LHCN-M2 (cell line): ENCODE measurements at regions not wholly inside any gene's neighbourhood (a gene's known extent, or its start where the extent isn't known, plus 50 kb on each side); places are given as distances from the start of the nearest gene placed in this dataset.

Source experiments
- DNase-seq: peaks from one replicate; pipeline ENCODE4 v3.0.0-alpha.2; 2012; ENCODE audit warnings: low read depth

DNA sequence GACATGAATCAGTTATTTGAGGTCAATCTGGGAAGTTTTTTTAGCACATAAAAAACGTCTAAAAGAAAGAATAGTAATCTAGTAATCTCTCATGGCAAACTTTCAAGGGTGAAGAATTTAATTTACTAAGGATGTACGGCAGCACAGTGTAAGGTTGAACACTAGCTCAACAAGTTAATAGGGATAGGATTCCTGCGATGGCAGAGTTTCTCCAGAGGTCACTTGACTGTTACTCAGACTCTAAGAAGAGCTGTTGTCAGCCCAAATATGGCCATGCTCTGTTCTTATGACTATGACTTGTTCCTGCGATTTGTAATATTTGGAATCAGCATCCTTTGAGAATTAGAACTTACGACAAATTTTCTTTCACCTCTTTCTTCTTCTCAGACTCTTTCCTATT is 553.3 kb upstream of the TNP1 start:
- peak; percentile 51 for DNase-seq

DNA sequence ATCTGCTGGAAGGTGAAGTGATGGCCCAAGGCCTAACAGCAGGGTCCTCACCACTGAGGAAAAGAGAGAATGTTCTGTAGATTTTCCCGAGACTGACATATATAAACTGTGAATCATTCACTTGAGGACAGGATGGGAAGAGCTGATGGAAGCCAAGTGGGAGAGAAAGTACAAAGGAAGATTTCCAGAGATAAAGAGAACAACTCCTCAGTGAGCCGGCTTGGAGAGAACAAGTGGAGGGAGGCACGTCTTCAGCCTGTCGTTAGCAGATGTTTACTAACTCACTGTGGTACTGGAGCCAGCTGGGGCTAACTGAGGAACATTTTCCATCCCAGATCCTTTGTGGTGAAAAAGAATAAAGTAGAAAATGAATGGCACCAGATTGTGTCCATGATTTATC is 552.9 kb upstream of the TNP1 start:
- no peak for DNase-seq

DNA sequence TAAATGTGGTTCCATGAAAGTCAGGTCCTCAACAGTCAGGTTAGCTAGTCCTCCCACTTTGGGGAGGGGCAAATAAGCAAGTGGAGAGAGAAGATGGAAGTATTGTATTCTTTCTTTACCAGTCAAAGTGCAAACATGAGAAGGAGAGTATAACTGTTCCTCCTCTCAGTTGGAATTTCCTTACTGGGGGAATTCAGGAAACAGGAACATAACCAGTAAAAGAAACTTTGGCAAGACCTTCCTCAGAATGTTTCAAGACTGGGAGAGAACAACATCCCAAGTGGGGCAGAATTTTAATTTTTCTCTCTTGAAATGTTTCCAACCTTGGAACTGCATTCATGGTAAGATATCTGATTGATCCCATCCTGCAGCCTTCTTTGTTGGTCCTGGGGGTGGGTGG is 552.4 kb upstream of the TNP1 start:
- DNase-seq = no peak

DNA sequence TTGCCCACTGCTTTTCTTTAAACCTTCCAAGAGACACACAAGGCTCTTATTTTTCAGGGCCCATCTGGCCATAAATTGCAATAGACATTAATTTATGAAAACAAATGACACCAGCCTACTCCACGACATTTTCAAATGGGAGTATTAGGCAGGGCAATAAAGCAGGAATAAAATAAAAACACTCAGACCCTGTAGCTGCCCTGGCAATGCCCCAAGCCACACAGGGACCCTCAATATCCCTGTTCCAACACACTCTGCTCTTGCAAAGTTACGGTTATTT is 550.8 kb upstream of the TNP1 start:
- no peak for DNase-seq

DNA sequence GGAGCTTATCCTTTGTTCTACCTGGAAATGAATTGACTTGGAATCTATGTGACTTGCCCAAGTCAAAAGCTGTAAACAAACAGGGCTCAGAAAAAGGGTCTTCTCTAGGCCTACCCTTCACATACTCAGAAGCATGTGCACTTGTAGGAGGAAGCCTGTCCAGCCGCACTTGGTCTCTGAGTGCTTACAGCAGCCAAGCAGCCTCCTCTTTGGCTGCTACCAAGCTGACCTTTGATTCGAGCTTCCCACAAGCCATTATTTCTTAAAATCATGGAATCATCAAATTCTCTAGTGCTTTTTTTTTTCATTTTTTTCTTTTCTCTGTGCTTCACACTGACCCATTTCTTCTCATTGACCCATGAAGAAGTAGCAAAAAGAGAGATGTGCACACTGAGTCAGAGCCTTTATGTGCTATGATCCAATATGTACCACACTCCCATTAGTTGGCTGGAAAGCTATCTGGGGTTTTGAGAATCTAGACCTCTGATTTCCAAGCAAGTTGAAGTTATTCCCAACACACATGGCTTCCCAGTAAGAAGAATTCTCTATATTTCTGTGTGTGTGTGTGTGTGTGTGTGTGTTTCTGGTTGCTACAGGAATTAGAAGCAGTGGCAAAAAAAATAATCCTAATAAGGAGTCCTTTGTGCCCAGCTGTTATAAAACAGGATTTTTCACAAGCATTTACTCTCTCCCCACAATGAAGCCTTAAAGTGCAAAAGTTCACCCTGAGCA is 550.3 kb upstream of the TNP1 start:
- DNase-seq = no peak

DNA sequence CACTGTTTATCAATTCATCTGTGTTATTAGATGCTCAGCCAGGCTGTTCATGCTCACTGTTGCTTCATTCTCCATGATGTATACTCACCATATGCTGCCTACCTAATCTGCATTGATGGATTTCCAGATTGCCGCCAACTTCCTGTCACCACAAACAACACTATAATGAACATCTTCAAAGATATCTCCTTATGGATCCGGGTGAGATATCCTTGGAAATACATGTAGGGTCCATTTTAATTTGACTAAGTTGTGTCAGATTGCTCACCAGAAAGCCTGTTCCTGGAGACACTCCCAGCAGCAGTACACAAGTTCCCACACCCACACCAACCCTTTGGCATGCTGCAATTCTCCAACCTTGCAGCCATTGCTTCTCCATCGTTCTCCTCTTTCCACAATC is 547.5 kb upstream of the TNP1 start:
- DNase-seq = no peak

DNA sequence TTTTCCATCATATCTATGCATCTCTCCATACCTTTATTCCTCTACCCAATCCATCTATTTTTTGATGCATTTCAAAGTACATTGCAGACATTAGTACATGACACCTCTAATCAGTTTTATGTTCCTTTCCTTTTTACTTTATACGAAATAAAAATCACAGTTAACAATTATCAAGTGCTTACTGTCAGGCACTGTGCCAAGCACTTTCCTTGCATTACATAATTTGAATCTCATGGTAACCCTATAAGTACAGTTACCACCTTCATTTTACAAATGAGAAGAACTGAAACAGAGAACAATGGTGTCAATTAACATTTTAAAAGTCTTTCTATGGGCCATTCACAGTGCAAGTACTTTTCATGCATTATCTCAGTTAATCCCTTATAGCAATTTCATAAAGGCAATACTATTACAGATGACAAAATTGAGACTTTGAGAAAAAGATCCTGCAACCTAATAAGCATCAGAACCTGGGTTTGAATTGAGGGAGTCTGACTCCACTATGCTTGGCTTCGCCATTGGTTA is 544.4 kb upstream of the TNP1 start:
- no peak for DNase-seq

DNA sequence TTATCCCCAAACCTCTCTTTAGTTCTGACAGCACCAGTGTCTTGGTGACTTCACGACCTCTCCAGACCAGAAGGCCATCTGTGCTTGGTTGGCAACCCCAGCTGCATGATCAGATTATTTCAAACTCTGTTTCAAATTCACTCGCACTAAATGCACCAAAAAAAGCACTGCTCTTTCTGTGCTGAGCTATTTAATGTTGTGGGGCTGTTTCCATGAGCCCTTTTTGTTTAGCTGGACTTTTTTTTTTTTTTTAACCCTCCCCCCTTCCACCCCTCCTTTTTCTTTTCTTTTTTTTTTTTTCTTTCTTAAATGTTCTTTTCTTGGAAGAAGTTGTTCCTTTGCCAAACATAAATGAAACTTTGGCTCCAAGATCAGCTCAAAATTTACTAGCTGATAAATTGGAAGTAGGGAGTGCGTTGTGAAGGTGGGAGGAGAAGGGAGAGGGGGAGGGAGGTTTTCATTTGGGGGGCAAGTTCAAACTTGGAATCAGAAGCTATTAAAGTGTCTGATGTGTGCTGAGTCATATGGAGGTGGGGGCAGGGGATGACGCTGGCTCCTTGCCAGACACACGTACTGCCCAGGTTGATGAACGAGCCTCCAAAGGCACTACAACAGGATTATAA is 543.0 kb upstream of the TNP1 start:
- DNase-seq = no peak

DNA sequence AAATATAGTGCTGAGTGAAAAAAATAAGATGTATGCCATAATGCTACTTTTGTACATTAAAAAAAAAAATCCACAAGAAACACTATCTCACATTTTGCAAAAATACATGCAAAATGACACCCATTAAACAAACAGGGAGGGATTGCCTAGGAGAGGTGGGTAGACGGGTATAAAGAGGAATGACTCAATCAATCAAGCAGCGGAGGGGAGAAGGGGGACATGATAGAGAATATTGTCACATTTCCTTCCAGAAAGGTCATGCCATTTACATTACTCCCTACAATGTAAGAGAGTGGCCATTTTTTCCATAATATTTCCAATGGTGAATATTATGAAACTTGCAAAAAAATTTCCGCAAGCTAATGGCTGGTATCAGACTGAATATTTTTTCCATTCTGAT is 542.3 kb upstream of the TNP1 start:
- no peak for DNase-seq

DNA sequence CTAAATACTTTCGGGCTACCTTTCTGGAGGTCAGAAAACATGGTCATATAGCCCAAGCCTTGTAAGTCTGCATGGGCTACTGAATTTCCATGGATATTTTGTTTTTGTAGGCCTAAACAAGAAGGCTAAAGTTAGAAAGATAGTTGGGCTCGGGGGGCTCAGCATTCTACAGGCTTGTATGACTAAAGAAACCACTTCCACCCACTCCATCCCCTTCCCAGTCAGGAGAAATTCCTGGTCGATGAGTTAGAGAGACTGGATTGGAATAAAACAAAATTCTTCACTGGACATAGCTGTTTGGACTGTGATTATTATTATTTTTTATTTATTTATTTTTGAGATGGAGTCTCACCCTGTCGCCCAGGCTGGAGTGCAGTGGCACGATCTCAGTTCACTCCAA is 539.4 kb upstream of the TNP1 start:
- peak; percentile 74 for DNase-seq

DNA sequence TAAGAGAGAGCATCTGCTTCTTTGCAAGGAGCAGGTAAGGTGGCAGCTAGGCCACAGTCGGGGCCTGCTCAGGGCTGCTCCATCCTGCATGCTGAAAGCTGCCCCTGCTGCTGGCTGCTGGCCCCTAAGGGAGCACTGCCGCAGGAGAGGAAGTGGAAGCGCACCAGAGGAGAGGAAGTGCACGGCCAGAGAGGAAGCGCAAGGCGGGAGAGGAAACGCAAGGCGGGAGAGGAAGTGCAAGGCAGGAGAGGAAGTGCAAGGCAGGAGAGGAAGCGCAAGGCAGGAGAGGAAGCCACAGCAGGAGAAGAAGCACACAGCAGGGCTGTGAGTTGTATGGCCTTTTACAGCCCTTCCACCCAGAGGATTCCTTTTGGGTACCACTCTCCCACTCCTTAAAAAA is 539.0 kb upstream of the TNP1 start:
- no peak for DNase-seq

DNA sequence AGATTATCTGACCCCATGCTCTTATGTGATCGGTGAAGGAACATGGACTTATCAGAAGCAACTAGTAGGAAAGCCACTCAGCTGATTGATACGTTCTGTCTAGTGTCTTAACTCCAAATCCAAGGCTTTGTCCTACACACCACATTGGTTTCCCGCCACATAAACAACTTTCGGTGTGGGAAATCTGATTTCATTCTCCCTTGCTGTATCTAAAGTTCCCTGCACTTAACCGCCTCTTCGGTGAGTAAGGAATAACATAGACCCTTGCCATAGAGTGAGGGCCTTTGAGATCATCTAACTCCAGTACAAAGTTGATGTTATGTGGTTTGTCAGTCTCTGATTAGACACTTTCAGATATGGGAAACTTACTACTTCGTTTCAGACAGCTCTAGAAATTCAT is 538.2 kb upstream of the TNP1 start:
- DNase-seq = no peak

DNA sequence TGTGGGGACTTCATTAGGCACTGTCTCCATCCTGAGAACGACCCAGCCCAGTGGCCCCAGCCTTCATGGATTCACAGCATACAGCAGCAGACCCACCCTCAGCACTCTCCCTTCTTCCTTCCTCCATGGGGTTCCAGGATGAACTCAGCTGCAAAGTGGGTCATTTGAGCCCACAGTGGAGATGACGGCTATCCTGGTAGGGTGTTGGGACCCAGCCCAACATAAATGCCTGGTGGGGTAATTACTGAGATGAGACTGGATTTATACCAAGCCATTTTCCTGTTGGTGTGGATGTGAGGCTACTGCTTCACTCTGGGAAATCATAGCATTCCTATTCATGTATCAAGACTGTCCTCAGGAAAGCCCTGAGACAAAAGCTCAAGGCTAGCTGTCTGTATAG is 536.7 kb upstream of the TNP1 start:
- DNase-seq = no peak

DNA sequence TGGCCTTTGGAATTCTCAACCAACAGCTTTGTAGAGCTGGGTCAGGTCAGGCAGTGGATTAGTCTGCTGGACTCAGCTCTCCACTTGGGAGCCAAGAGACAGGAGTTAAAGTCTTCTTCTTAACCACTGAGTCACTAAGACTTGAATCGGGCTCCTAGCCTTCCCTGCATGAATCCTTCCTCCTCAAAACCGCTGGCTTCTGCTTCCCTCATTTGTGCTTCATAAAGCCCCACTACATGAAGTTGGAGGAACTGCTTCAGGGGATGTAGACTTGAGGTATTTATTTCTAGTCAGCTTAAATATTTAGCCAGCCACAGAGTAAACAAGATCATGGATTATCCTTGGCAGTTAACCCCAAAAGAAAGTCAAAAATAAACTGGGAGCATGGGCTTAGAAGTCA is 536.3 kb upstream of the TNP1 start:
- DNase-seq = no peak

DNA sequence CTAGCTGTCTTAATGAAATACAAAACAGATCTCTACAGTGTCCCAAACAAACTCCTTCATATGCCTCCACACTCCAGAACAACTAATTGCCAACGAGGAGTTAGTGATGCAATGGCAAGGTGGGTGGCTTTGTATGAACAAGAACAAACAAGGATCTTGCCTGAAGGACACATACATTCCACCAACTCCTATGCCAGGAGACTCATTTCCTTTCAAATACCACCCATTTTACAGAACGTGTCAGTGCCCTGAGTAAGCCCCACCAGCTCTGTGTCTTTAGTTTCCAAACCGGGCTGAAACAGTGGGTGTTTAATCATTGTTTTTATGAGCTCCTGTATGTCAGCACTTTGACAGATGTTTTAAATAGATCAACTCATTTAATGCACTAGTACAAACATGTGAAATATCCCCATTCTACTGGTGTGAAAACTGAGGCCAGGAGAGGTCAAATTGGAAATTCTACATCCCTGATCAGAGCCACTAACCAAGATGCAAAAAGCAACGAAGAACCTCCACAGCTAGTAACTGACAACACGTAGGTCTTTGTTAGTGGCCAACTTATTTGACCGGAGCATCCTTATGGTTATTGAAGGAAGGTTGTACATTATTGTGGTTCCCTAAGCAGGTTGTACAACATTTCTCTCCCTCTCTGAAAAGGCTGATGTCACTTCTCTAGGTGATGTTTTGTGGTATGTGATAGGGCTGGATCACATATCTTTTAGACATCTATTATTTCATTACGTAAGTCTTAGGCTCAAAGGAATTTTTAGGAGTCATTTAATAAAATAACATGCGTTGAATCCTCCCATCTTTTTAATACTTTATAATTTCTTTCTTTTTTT is 534.9 kb upstream of the TNP1 start:
- DNase-seq = no peak

DNA sequence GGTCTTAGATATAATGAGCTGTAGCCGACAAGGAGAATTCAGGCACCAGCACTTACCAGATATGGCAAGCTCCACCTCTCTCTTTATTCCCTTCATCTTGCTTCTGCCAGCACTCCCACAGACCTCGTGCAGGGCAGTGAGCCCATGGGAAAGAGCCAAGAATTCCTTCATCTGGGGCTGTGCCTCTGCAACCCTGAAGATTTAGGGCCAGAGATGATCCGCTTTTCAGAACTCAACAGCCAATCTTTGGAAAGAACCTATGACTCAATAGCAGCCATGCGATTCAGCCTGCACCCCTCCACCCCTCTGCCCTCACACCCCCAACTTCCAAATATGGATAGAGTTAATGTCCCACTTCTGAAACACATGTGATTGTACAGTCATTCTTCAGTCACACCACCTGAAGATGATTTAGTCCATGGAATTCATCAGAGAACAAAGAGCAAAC is 533.7 kb upstream of the TNP1 start:
- peak; percentile 95 for DNase-seq

DNA sequence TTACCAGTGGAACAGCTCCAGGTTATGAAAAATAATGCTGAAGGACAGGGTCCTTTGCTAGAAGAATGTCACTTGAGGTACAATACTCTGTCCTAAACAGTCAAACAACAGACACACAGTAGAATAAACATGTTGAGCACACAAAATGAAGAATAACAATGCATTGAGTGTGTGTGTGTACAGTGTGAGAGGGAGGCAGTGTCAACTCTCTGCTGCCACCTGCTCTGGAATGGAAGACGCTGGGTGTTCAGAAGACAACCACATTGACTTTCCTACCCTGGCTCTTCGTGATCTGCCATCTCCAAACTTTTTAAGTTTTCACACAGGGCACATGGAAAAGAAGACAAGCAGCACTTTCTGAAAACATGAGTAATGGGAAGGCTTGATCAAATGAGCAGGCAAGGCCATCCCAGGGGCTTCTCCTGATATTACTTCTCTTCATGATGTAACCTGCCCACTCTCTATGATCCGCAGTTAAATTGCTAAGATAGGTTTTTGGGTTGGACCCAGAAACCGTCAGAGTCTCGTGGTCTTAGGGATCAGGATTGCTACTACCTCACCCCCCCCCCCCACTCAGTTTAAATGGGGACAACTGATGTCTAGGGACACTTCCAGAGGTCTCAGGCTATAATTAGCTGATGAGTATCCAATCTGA is 533.2 kb upstream of the TNP1 start:
- no peak for DNase-seq

DNA sequence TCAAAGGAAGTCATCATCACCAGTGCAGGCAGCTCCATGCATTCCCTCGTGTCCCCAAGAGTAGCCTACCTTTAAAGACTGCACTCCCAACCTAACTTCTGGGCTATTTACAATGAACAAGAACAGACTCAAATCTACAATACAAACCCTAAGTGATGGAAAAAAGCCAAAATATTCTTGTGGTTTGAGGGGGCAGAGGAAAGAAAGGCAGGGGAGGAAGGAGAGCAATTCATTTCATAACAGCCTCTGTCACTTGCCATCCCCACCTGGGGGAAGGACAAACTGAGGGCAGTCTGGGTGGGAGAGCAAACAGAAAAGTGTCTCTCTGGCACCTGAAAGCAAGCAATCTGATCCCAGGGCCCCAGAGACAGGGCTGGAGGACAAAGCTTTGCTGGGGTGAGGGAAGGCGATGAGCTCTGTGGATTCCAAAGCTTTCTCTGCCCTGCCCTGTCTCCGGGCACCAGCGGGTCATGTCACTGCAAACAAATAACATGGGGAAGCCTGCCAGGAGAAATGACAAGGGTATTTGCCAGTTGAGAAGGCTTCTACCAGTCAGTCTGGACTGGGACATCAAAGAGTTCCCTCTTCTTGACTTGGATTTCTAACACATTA is 528.0 kb upstream of the TNP1 start:
- DNase-seq = no peak

DNA sequence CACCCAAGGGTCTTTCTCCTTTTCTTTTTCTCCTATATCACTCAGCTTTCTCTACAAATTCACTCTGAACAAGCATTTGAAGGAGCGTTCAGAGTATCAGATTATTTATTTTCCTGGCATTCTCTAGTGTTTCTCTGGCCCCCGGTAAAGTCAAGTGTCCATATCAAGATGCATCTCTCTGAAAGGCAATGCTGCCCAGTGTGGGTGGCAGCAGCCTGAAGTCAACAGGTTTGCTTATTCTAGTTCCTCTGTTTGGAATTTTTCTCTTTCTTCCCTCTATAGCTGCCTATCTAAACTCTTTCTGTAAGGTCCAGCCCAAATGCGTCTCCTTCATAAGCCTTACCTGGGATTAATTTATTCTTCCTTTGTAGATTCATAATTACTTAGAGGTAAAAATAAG is 526.2 kb upstream of the TNP1 start:
- no peak for DNase-seq

DNA sequence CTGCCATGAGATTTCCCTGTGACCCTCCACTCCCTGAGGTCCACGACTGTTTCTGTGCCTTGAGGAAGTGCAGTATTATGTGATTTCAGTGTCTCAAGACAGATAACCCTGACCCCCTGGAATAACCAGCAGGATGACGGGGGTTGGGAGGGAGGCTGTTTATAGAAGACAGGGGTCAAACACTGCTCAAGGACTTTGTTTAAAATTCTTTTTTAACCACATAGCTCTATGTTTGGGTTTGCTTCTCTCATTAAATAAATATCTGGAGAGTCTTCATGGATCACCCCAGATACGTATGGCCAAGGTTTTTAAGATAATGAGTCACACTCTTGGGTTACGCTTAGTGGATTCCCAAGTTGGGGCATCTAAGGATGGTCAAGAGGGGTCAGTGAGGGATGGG is 523.8 kb upstream of the TNP1 start:
- no peak for DNase-seq

DNA sequence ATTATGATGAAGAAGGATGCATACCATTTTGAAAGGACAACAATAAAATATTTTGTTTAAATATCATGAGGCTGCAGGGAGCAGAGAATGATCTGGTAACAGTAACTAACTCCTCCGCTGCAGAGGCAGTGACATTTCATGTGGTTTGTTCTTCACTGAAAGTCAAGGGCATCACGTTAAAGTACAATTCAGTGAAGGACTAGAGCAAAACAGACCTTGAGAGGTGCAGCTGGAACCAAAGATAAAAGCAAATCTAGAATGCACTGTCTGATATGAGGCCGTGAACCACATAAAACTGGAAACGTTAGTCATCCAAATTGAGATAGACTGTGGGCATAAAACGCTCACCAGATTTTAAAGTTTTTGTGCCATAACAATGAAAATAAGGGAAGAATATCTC is 522.9 kb upstream of the TNP1 start:
- DNase-seq = no peak

DNA sequence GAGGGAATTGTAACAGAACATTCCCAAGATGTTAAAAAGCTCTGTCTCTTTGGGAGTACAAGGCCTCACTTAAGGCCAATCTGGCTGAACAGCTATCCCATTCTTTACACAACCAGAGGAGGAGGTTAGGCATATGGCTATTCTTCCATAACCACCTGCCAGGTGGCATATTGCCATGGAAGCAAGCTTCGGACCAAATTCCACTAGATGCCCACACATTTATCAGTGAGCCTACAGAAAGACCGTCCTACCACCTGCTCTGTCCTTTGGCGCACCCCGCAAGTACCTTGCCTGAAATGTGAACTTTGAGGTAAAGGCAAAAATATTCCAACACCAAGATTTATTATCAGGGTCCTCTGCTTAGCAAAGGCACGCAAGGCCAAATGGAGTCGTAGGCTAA is 519.9 kb upstream of the TNP1 start:
- DNase-seq = no peak
